Liver (tissue), 8 donors: ENCODE measurements at regions not wholly inside any gene's neighbourhood (a gene's known extent, or its start where the extent isn't known, plus 50 kb on each side); places are given as distances from the start of the nearest gene placed in this dataset.
"Not testable (repeated sequence)": the region's sequence is repeated elsewhere in the genome, so short reads cannot be mapped to it uniquely, and the experiment has no call there.

Experiments used
- DNase-seq: peaks from one replicate; pipeline ENCODE4 v3.0.0-alpha.2; 2017; ENCODE audit warnings: low spot score
- H3K27ac ChIP-seq, 2 donors: one replicate each; pipeline ENCODE4 v1.7.0; 2013; ENCODE audit warnings: inconsistent platforms in 2 of 2, low read length in 2 of 2, control low read depth in 1 of 2, low read depth in 1 of 2, mild to moderate bottlenecking in 1 of 2
- H3K27me3 ChIP-seq, 4 donors: one replicate each; pipeline versions ENCODE4 v1.6.1 to v1.7.0; 2013; ENCODE audit warnings: low read length in 3 of 4, inconsistent platforms in 1 of 4, mild to moderate bottlenecking in 1 of 4, moderate library complexity in 1 of 4; ENCODE audit not compliant: control insufficient read depth in 4 of 4, insufficient read depth in 4 of 4
- H3K36me3 ChIP-seq, 4 donors: one replicate each; pipeline versions ENCODE4 v1.6.1 to v1.7.0; 2013; ENCODE audit warnings: low read length in 3 of 4, mild to moderate bottlenecking in 3 of 4, low read depth in 1 of 4, moderate library complexity in 1 of 4; ENCODE audit not compliant: control insufficient read depth in 4 of 4, insufficient read depth in 3 of 4
- H3K4me1 ChIP-seq, 4 donors: one replicate each; pipeline versions ENCODE4 v1.6.1 to v1.7.0; 2013; ENCODE audit warnings: low read length in 3 of 4, mild to moderate bottlenecking in 3 of 4, moderate library complexity in 1 of 4; ENCODE audit not compliant: control insufficient read depth in 4 of 4, insufficient read depth in 4 of 4
- H3K4me3 ChIP-seq, 3 donors: one replicate each; pipeline versions ENCODE4 v1.6.1 to v1.7.0; 2013; ENCODE audit warnings: low read length in 3 of 3, control low read depth in 1 of 3, low read depth in 1 of 3, mild to moderate bottlenecking in 1 of 3
- H3K9ac ChIP-seq, 2 donors: one replicate each; pipeline ENCODE4 v1.7.0; 2013; ENCODE audit warnings: low read length in 2 of 2, mild to moderate bottlenecking in 2 of 2, moderate library complexity in 2 of 2, control low read depth in 1 of 2, low read depth in 1 of 2
- H3K9me3 ChIP-seq, 4 donors: one replicate each; pipeline versions ENCODE4 v1.6.1 to v1.7.0; 2013; ENCODE audit warnings: low read length in 3 of 4; ENCODE audit not compliant: control insufficient read depth in 4 of 4
- EGR1 ChIP-seq, 2 donors: IDR thresholded peaks; 2 replicates each; pipeline ENCODE4 v1.6.1; 2016 to 2018; ENCODE audit warnings: antibody characterized with exemption in 2 of 2, low read depth in 2 of 2
- FOXA1 ChIP-seq: IDR thresholded peaks from 2 replicates; pipeline ENCODE4 v1.6.1; 2016; ENCODE audit warnings: antibody characterized with exemption
- FOXA2 ChIP-seq: IDR thresholded peaks from 2 replicates; pipeline ENCODE4 v1.6.1; 2016; ENCODE audit warnings: antibody characterized with exemption
- GABPA ChIP-seq, 2 donors: IDR thresholded peaks in 1 of 2; conservative IDR thresholded peaks in 1 of 2; 2 replicates each; pipeline ENCODE4 v1.6.1; 2016; ENCODE audit warnings: antibody characterized with exemption in 2 of 2, mild to moderate bottlenecking in 1 of 2, moderate library complexity in 1 of 2
- HNF4A ChIP-seq, 2 donors: conservative IDR thresholded peaks; 2 replicates each; pipeline ENCODE4 v1.6.1; 2016; ENCODE audit warnings: antibody characterized with exemption in 2 of 2, mild to moderate bottlenecking in 2 of 2
- HNF4G ChIP-seq: IDR thresholded peaks from 2 replicates; pipeline ENCODE4 v1.6.1; 2016; ENCODE audit warnings: antibody characterized with exemption
- JUND ChIP-seq, 2 donors: IDR thresholded peaks; 2 replicates each; pipeline ENCODE4 v1.6.1; 2016; ENCODE audit warnings: antibody characterized with exemption in 2 of 2
- NR2F2 ChIP-seq: IDR thresholded peaks from 2 replicates; pipeline ENCODE4 v1.6.1; 2016; ENCODE audit warnings: antibody characterized with exemption
- RAD21 ChIP-seq, 2 donors: IDR thresholded peaks; 2 replicates each; pipeline ENCODE4 v1.6.1; 2016; ENCODE audit warnings: antibody characterized with exemption in 2 of 2, mild to moderate bottlenecking in 2 of 2
- RXRA ChIP-seq, 2 donors: IDR thresholded peaks; 2 replicates each; pipeline ENCODE4 v1.6.1; 2017 to 2018; ENCODE audit warnings: antibody characterized with exemption in 2 of 2, mild to moderate bottlenecking in 1 of 2
- SP1 ChIP-seq: IDR thresholded peaks from 2 replicates; pipeline ENCODE4 v1.6.1; 2018; ENCODE audit warnings: antibody characterized with exemption, mild to moderate bottlenecking
- TAF1 ChIP-seq: conservative IDR thresholded peaks from 2 replicates; pipeline ENCODE4 v1.6.1; 2016; ENCODE audit warnings: antibody characterized with exemption, mild to moderate bottlenecking
- YY1 ChIP-seq: IDR thresholded peaks from 2 replicates; pipeline ENCODE4 v1.6.1; 2016; ENCODE audit warnings: antibody characterized with exemption, mild to moderate bottlenecking
- WGBS: extraction: QIAGEN DNeasy Blood & Tissue Kit; methylation state at CpG from one replicate; pipeline ENCODE4 v1.1.7; 2013; 5-methylcytosine and 5-hydroxymethylcytosine counted together
- TF ChIP-seq, protein P1 (sequence below): IDR thresholded peaks from 2 replicates; pipeline ENCODE4 v1.6.1; 2016; ENCODE audit warnings: antibody characterized with exemption
- TF ChIP-seq, protein P2 (sequence below): IDR thresholded peaks from 2 replicates; pipeline ENCODE4 v1.6.1; 2016; ENCODE audit warnings: antibody characterized with exemption, mild to moderate bottlenecking
- TF ChIP-seq, protein P3 (sequence below): IDR thresholded peaks from 2 replicates; pipeline ENCODE4 v1.6.1; 2016; ENCODE audit warnings: antibody characterized with exemption
- TF ChIP-seq, protein P4 (sequence below): IDR thresholded peaks from 2 replicates; pipeline ENCODE4 v1.6.1; 2016; ENCODE audit warnings: antibody characterized with exemption
- TF ChIP-seq, protein P5 (sequence below): fragments of 150-350 bp; IDR thresholded peaks from 2 replicates; pipeline ENCODE4 v1.5.1; 2017; ENCODE audit warnings: improper control_type of control experiment, low read depth, low read length; ENCODE audit not compliant: missing input control
- donor health status: healthy.
- donor health status: healthy.
- donor health status: healthy.
- donor health status: healthy.
- donor health status: healthy.

DNA sequence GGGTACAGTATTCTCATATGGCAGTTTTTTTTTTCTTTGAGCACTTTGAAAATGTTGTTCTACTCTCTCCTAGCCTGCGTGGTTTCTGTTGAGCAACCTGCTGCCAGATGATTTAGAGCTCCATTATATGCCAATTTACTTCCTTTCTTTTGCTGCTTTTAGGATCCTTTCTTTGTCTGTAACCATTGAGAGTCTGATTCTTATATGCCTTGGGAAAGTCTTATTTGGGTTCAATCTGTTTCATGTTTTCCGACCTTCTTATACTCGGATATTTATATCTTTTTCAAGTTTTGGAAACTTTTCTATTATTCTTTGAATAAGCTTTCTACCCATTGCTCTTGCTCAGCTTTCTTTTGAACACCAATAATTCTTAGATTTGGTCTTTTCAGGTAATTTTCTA, 138.1 kb upstream of the RAG2 start:
- Histone ChIP-seq H3K4me3 (no peak overlapping the region), H3K36me3 (no peaks in the 10 kb centered on the region), H3K4me1 (no peaks in the 10 kb centered on the region), H3K9me3 (peaks cover 0 to 2% (median 0%) of the 10 kb centered on the region in 4 donors), H3K9ac (no peak overlapping the region), H3K27ac (no peak overlapping the region), H3K27me3 (no peaks in the 10 kb centered on the region)
- TF ChIP-seq FOXA2 (no peak), GABPA (IDR thresholded peaks at IDR 0.05 in 1 of 2, conservative IDR thresholded peaks at IDR 0.05 in 1 of 2) (no peak)
- DNase-seq = no peak
- WGBS = 76% methylated on average over 3 of the region's 3 CpGs

DNA sequence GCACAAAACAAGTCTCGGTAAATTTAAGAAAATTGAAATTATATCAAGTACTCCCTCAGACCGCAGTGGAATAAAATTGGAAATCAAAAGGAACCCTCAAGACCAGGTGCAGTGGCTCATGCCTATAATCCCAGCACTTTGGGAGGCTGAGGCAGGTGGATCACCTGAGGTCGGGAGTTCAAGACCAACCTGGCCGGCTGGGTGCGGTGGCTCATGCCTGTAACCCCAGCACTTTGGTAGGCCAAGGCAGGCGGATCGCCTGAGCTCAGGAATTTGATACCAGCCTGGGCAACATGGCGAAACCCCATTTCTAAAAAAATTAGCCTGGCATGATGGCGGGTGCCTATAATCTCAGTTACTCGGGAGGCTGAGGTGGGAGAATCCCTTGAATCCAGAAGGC, 135.7 kb upstream of the RAG2 start:
- H3K27ac ChIP-seq, H3K9ac ChIP-seq, H3K9me3 ChIP-seq, H3K27me3 ChIP-seq, DNase-seq, H3K4me1 ChIP-seq, H3K36me3 ChIP-seq, H3K4me3 ChIP-seq: not testable (repeated sequence)
- 87% methylated on average over 10 of the region's 10 CpGs for WGBS

DNA sequence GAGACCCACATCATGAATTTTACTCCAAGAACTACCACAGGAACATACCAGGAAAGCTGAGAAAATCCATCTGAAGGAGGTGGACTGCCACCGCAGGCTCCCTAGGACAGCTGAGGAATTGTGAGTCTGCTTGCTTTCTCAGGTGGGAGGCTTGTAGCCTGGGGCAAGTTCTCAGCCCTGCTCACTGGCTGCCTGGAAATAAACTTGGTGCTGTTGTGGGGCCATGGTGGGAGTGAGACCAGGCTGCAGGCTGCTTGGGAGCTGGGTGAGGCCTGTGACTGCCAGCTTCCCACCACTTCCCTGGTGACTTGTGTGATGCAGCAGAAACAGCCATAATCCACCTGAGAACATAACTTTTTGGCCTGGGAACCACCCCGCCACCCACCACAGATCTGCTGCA, 132.7 kb upstream of the RAG2 start:
- TF ChIP-seq JUND (IDR thresholded peaks at IDR 0.05) (no peak), HNF4G (no peak), FOXA2 (no peak), RAD21 (IDR thresholded peaks at IDR 0.05) (no peak), YY1 (no peak), RXRA (IDR thresholded peaks at IDR 0.05) (no peak), NR2F2 (no peak), GABPA (IDR thresholded peaks at IDR 0.05 in 1 of 2, conservative IDR thresholded peaks at IDR 0.05 in 1 of 2) (no peak), HNF4A (conservative IDR thresholded peaks at IDR 0.05) (no peak), TAF1 (no peak), EGR1 (IDR thresholded peaks at IDR 0.05; ENCODE audit: low read depth in 2 of 2) (no peak), FOXA1 (no peak), SP1 (no peak)
- TF ChIP-seq, protein P1, sequence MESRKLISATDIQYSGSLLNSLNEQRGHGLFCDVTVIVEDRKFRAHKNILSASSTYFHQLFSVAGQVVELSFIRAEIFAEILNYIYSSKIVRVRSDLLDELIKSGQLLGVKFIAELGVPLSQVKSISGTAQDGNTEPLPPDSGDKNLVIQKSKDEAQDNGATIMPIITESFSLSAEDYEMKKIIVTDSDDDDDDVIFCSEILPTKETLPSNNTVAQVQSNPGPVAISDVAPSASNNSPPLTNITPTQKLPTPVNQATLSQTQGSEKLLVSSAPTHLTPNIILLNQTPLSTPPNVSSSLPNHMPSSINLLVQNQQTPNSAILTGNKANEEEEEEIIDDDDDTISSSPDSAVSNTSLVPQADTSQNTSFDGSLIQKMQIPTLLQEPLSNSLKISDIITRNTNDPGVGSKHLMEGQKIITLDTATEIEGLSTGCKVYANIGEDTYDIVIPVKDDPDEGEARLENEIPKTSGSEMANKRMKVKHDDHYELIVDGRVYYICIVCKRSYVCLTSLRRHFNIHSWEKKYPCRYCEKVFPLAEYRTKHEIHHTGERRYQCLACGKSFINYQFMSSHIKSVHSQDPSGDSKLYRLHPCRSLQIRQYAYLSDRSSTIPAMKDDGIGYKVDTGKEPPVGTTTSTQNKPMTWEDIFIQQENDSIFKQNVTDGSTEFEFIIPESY = no peak
- TF ChIP-seq, protein P2, sequence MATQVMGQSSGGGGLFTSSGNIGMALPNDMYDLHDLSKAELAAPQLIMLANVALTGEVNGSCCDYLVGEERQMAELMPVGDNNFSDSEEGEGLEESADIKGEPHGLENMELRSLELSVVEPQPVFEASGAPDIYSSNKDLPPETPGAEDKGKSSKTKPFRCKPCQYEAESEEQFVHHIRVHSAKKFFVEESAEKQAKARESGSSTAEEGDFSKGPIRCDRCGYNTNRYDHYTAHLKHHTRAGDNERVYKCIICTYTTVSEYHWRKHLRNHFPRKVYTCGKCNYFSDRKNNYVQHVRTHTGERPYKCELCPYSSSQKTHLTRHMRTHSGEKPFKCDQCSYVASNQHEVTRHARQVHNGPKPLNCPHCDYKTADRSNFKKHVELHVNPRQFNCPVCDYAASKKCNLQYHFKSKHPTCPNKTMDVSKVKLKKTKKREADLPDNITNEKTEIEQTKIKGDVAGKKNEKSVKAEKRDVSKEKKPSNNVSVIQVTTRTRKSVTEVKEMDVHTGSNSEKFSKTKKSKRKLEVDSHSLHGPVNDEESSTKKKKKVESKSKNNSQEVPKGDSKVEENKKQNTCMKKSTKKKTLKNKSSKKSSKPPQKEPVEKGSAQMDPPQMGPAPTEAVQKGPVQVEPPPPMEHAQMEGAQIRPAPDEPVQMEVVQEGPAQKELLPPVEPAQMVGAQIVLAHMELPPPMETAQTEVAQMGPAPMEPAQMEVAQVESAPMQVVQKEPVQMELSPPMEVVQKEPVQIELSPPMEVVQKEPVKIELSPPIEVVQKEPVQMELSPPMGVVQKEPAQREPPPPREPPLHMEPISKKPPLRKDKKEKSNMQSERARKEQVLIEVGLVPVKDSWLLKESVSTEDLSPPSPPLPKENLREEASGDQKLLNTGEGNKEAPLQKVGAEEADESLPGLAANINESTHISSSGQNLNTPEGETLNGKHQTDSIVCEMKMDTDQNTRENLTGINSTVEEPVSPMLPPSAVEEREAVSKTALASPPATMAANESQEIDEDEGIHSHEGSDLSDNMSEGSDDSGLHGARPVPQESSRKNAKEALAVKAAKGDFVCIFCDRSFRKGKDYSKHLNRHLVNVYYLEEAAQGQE = no peak
- TF ChIP-seq, protein P3, sequence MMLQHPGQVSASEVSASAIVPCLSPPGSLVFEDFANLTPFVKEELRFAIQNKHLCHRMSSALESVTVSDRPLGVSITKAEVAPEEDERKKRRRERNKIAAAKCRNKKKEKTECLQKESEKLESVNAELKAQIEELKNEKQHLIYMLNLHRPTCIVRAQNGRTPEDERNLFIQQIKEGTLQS = no peak
- TF ChIP-seq, protein P4, sequence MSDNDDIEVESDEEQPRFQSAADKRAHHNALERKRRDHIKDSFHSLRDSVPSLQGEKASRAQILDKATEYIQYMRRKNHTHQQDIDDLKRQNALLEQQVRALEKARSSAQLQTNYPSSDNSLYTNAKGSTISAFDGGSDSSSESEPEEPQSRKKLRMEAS = no peak
- TF ChIP-seq, protein P5, sequence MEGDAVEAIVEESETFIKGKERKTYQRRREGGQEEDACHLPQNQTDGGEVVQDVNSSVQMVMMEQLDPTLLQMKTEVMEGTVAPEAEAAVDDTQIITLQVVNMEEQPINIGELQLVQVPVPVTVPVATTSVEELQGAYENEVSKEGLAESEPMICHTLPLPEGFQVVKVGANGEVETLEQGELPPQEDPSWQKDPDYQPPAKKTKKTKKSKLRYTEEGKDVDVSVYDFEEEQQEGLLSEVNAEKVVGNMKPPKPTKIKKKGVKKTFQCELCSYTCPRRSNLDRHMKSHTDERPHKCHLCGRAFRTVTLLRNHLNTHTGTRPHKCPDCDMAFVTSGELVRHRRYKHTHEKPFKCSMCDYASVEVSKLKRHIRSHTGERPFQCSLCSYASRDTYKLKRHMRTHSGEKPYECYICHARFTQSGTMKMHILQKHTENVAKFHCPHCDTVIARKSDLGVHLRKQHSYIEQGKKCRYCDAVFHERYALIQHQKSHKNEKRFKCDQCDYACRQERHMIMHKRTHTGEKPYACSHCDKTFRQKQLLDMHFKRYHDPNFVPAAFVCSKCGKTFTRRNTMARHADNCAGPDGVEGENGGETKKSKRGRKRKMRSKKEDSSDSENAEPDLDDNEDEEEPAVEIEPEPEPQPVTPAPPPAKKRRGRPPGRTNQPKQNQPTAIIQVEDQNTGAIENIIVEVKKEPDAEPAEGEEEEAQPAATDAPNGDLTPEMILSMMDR = no peak
- 97% methylated on average over 2 of the region's 2 CpGs for WGBS
- DNase-seq = no peak
- no peak overlapping the region for H3K9ac ChIP-seq
- H3K27me3 ChIP-seq = peaks cover 0 to 3% (median 0%) of the 10 kb centered on the region in 4 donors
- no peaks in the 10 kb centered on the region for H3K36me3 ChIP-seq
- peaks cover 0 to 1% (median 0%) of the 10 kb centered on the region in 4 donors for H3K9me3 ChIP-seq
- no peak overlapping the region for H3K27ac ChIP-seq
- no peak overlapping the region for H3K4me3 ChIP-seq
- no peaks in the 10 kb centered on the region for H3K4me1 ChIP-seq
